ENCODE measurements at regions not wholly inside any gene's neighbourhood (a gene's known extent, or its start where the extent isn't known, plus 50 kb on each side); places are given as distances from the start of the nearest gene placed in this dataset.

DNA sequence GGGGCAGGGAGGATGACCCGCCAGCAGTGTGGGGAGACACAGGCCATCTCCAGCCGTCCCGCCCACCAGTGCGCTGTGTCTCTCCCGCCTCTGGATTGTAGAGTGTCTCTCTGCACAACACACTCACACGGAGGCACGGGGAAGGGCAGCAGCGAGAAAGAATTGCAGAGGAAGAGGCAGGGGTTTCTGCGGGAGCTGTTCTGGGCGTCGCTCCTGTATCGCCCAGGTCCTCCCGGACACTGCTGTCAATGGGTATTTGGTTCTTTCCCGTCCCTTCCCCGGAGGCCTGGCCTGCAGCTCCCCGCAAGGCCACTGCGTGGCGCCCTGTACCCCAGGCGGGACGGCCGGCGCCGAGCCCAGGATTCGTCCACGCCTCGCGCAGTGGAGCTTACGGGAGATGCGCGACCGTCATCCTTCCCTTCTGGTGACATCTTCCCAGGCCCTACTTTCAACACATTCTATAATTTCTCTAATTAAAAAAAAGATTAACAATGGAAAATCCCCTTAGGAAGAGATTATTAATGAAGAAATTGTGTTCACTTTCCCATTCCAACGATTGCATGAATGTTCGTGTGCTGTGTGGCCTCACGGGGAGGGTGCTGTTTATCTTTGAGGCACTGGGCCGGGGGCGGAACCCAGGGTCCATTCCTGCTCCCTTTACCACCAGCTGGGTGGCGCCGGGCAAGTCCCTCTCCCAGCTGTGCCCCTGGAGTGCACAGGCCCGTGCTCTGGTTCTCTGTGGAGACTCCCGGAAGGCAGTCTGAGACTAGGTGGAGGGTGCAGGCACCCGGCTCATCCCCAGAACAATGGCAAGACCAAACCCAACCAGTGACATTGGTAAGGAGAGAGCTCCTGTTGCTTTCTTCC is 95.7 kb downstream of the CPZ start:
- RAD21 ChIA-PET (ENCODE audit: unreplicated experiment), result no interaction called here
- DNase-seq (ENCODE audit: low read depth, low spot score) (no peak), ATAC-seq (peak; percentile 67), FAIRE-seq (no peak)
- H3K9me3 ChIP-seq (replicated peaks; ENCODE audit: control insufficient read depth, insufficient read depth, low read length), result no peaks in the 10 kb centered on the region
- no peaks in the 10 kb centered on the region for H3K4me1 ChIP-seq (ENCODE audit: control insufficient read depth, insufficient read depth, low read length)
- CTCF ChIA-PET, result interaction anchor here (1.5 kb wide), 1 partner anchor 229 kb away, joined by 6 read pairs; no protein-coding TSS in a partner anchor
- no peaks in the 10 kb centered on the region for H3K79me2 ChIP-seq (ENCODE audit: control insufficient read depth, insufficient read depth, low read length)
- no peak overlapping the region for H2AFZ ChIP-seq (ENCODE audit: control insufficient read depth, low read depth, low read length)
- H3K9ac ChIP-seq (ENCODE audit: control insufficient read depth, insufficient read depth, low read length), result no peak overlapping the region
- H4K20me1 ChIP-seq (ENCODE audit: control insufficient read depth, insufficient read depth), result no peaks in the 10 kb centered on the region
- in situ Hi-C loops (cut with MboI), result no loop called here
- H3K36me3 ChIP-seq (ENCODE audit: control insufficient read depth in 2 of 2, insufficient read depth in 2 of 2, low read length in 1 of 2), result no peaks in the 10 kb centered on the region
- no peak overlapping the region for H3K4me2 ChIP-seq (ENCODE audit: control insufficient read depth, insufficient read depth)
- no peak overlapping the region for H3K4me3 ChIP-seq
- H3K27ac ChIP-seq (ENCODE audit: control insufficient read depth, insufficient read depth), result no peak overlapping the region
- H3K27me3 ChIP-seq (replicated peaks in 1 of 2; ENCODE audit: control insufficient read depth in 2 of 2, insufficient read depth in 2 of 2, low read length in 1 of 2), result no peaks in the 10 kb centered on the region
- no TSS peak for BruUV-seq (replicated peaks)
- TF ChIP-seq, protein P1, sequence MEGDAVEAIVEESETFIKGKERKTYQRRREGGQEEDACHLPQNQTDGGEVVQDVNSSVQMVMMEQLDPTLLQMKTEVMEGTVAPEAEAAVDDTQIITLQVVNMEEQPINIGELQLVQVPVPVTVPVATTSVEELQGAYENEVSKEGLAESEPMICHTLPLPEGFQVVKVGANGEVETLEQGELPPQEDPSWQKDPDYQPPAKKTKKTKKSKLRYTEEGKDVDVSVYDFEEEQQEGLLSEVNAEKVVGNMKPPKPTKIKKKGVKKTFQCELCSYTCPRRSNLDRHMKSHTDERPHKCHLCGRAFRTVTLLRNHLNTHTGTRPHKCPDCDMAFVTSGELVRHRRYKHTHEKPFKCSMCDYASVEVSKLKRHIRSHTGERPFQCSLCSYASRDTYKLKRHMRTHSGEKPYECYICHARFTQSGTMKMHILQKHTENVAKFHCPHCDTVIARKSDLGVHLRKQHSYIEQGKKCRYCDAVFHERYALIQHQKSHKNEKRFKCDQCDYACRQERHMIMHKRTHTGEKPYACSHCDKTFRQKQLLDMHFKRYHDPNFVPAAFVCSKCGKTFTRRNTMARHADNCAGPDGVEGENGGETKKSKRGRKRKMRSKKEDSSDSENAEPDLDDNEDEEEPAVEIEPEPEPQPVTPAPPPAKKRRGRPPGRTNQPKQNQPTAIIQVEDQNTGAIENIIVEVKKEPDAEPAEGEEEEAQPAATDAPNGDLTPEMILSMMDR (IDR thresholded peaks at IDR 0.05 in 2 of 3, conservative IDR thresholded peaks at IDR 0.05 in 1 of 3; ENCODE audit: control insufficient read depth in 2 of 3, extremely low read depth in 1 of 3, insufficient read depth in 1 of 3, low read depth in 3 of 3, low read length in 3 of 3), result peak; percentile 32 to 60 (median 42); a peak in 4 of 6 replicates
- TF ChIP-seq CBFB (IDR thresholded peaks at IDR 0.05; ENCODE audit: low read depth) (no peak), RAD21 (IDR thresholded peaks at IDR 0.05; ENCODE audit: insufficient read depth, low read depth, low read length) (peak; percentile 37)
- SMC1A ChIA-PET (ENCODE audit: uncharacterized antibody, unreplicated experiment), result interaction anchor here (0.6 kb wide), 1 partner anchor 26 kb away, joined by 3 read pairs; no protein-coding TSS in a partner anchor
- POLR2A ChIA-PET, result no interaction called here
- intact Hi-C loops (cut with micrococcal nuclease; ENCODE audit: unreplicated experiment), result loop anchor here (1.0 kb wide), 1 partner anchor 230 kb away; no protein-coding TSS in a partner anchor
- 57% methylated on average over 41 of the region's 41 CpGs for WGBS (ENCODE audit: insufficient coverage, insufficient replicate concordance, low lambda C conversion rate, missing lambda C conversion rate)

DNA sequence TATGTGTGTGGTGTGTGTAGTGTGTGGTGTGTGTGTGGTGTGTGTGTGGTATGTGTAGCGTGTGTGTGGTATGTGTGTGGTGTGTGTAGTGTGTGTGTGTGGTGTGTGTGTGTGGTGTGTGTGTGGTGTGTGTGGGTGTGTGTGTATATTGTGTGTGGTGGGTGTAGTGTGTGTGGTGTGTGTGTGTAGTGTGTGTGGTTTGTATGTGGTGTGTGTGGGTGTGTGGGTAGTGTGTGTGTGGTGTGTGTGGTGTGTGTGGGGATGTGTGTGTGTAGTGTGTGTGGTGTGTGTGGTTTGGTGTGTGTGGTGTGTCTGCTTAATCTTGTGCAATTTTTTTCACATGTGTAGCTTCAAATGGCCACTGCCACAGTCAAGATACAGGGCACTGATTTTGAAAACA is 94.5 kb downstream of the CPZ start:
- in situ Hi-C loops (cut with MboI), result no loop called here
- TF ChIP-seq, protein P2, sequence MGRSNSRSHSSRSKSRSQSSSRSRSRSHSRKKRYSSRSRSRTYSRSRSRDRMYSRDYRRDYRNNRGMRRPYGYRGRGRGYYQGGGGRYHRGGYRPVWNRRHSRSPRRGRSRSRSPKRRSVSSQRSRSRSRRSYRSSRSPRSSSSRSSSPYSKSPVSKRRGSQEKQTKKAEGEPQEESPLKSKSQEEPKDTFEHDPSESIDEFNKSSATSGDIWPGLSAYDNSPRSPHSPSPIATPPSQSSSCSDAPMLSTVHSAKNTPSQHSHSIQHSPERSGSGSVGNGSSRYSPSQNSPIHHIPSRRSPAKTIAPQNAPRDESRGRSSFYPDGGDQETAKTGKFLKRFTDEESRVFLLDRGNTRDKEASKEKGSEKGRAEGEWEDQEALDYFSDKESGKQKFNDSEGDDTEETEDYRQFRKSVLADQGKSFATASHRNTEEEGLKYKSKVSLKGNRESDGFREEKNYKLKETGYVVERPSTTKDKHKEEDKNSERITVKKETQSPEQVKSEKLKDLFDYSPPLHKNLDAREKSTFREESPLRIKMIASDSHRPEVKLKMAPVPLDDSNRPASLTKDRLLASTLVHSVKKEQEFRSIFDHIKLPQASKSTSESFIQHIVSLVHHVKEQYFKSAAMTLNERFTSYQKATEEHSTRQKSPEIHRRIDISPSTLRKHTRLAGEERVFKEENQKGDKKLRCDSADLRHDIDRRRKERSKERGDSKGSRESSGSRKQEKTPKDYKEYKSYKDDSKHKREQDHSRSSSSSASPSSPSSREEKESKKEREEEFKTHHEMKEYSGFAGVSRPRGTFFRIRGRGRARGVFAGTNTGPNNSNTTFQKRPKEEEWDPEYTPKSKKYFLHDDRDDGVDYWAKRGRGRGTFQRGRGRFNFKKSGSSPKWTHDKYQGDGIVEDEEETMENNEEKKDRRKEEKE (IDR thresholded peaks at IDR 0.05), result no peak
- TF ChIP-seq SREBF1 (IDR thresholded peaks at IDR 0.05; ENCODE audit: low read length) (no peak), SIX5 (IDR thresholded peaks at IDR 0.05; ENCODE audit: low read depth, low read length, severe bottlenecking) (no peak), ZNF24 (IDR thresholded peaks at IDR 0.05) (no peak), ESRRA (IDR thresholded peaks at IDR 0.05; ENCODE audit: low read length) (no peak), SIN3A (IDR thresholded peaks at IDR 0.05; ENCODE audit: low read depth, low read length) (no peak), IKZF2 (IDR thresholded peaks at IDR 0.05) (no peak), IKZF1 (conservative IDR thresholded peaks at IDR 0.05) (no peak), ZNF217 (IDR thresholded peaks at IDR 0.05) (no peak)
- TF ChIP-seq, protein P3, sequence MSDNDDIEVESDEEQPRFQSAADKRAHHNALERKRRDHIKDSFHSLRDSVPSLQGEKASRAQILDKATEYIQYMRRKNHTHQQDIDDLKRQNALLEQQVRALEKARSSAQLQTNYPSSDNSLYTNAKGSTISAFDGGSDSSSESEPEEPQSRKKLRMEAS (IDR thresholded peaks at IDR 0.05; ENCODE audit: low read depth, low read length), result no peak

More for the DNA sequence above, 94.5 kb downstream of the CPZ start:
- Histone ChIP-seq H3K79me2 (ENCODE audit: control insufficient read depth, insufficient read depth, low read length) (no peaks in the 10 kb centered on the region), H3K4me1 (ENCODE audit: control insufficient read depth, insufficient read depth, low read length) (no peaks in the 10 kb centered on the region), H3K27ac (ENCODE audit: control insufficient read depth, insufficient read depth) (no peak overlapping the region), H3K4me2 (ENCODE audit: control insufficient read depth, insufficient read depth) (no peak overlapping the region), H4K20me1 (ENCODE audit: control insufficient read depth, insufficient read depth) (no peaks in the 10 kb centered on the region), H3K9me3 (replicated peaks; ENCODE audit: control insufficient read depth, insufficient read depth, low read length) (no peaks in the 10 kb centered on the region), H3K9ac (ENCODE audit: control insufficient read depth, insufficient read depth, low read length) (no peak overlapping the region), H2AFZ (ENCODE audit: control insufficient read depth, low read depth, low read length) (no peak overlapping the region), H3K27me3 (replicated peaks in 1 of 2; ENCODE audit: control insufficient read depth in 2 of 2, insufficient read depth in 2 of 2, low read length in 1 of 2) (no peaks in the 10 kb centered on the region), H3K4me3 (no peak overlapping the region), H3K36me3 (ENCODE audit: control insufficient read depth in 2 of 2, insufficient read depth in 2 of 2, low read length in 1 of 2) (no peaks in the 10 kb centered on the region)
- CTCF ChIA-PET, result no interaction called here
- DNase-seq (ENCODE audit: low read depth, low spot score), result no peak
- RAD21 ChIA-PET (ENCODE audit: unreplicated experiment), result no interaction called here
- 0% methylated on average over 1 of the region's 1 CpG for WGBS (ENCODE audit: insufficient coverage, insufficient replicate concordance, low lambda C conversion rate, missing lambda C conversion rate)
- intact Hi-C loops (cut with micrococcal nuclease; ENCODE audit: unreplicated experiment), result no loop called here
- POLR2A ChIA-PET, result no interaction called here
- peak; percentile 94 for FAIRE-seq
- no peak for ATAC-seq
- SMC1A ChIA-PET (ENCODE audit: uncharacterized antibody, unreplicated experiment), result no interaction called here
- BruUV-seq (replicated peaks), result no TSS peak
